ENCODE measurements at regions not wholly inside any gene's neighbourhood (a gene's known extent, or its start where the extent isn't known, plus 50 kb on each side); places are given as distances from the start of the nearest gene placed in this dataset.

DNA sequence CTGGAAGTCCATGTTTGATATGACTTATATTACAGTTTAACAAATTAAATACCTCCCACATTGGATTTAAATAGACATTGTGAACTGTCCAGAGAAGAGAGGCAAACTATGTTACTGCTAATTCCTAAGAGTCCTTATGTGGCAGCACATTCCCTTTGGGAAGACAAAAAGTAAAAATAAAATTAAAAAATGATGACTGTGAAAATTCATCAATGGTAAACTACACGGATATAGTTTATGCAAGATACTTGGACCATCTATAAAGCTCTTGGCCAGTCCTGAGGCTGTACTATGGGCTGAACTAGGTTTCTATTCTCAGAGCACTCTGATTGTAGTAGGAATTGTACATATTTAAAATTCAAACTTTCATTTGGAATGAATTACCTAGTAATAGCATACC is 206.4 kb downstream of the LRRK2 start:
- TF ChIP-seq ZNF671 (CRISPR knock-in tag; IDR thresholded peaks at IDR 0.05) (no peak), ZNF317 (CRISPR knock-in tag; IDR thresholded peaks at IDR 0.05; ENCODE audit: borderline replicate concordance, low read depth) (no peak)
- TF ChIP-seq, protein P1, sequence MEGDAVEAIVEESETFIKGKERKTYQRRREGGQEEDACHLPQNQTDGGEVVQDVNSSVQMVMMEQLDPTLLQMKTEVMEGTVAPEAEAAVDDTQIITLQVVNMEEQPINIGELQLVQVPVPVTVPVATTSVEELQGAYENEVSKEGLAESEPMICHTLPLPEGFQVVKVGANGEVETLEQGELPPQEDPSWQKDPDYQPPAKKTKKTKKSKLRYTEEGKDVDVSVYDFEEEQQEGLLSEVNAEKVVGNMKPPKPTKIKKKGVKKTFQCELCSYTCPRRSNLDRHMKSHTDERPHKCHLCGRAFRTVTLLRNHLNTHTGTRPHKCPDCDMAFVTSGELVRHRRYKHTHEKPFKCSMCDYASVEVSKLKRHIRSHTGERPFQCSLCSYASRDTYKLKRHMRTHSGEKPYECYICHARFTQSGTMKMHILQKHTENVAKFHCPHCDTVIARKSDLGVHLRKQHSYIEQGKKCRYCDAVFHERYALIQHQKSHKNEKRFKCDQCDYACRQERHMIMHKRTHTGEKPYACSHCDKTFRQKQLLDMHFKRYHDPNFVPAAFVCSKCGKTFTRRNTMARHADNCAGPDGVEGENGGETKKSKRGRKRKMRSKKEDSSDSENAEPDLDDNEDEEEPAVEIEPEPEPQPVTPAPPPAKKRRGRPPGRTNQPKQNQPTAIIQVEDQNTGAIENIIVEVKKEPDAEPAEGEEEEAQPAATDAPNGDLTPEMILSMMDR (IDR thresholded peaks at IDR 0.05) = no peak
